CD4-positive, alpha-beta T cell treated with Interleukin-6 for 4 hours (primary cell): ENCODE measurements at regions not wholly inside any gene's neighbourhood (a gene's known extent, or its start where the extent isn't known, plus 50 kb on each side); places are given as distances from the start of the nearest gene placed in this dataset.
A peak's percentile ranks its signal among the peaks of the same experiment; 100 is the strongest.
"Not testable (repeated sequence)": the region's sequence is repeated elsewhere in the genome, so short reads cannot be mapped to it uniquely, and the experiment has no call there.

Experiments
- DNase-seq: peaks from one replicate; pipeline ENCODE4 v3.0.0-alpha.2; 2020; ENCODE audit warnings: mixed read lengths

GRCh38 chr9:33695299-33695698, 100.1 kb upstream of the PRSS3 start:
- no peak for DNase-seq

GRCh38 chr9:33695856-33696255, 99.5 kb upstream of the PRSS3 start:
- DNase-seq, result no peak

GRCh38 chr9:33697171-33697570, 98.2 kb upstream of the PRSS3 start:
- DNase-seq, result no peak

GRCh38 chr9:33698267-33698666, 97.1 kb upstream of the PRSS3 start:
- no peak for DNase-seq

GRCh38 chr9:33700940-33701339, 94.4 kb upstream of the PRSS3 start:
- DNase-seq, result not testable (repeated sequence)

- no peak for DNase-seq
Measured at GRCh38 chr9:33703430-33704102, 91.8 kb upstream of the PRSS3 start.

- not testable (repeated sequence) for DNase-seq
Measured at GRCh38 chr9:33705440-33705839, 89.9 kb upstream of the PRSS3 start.

- DNase-seq, result no peak
Measured at GRCh38 chr9:33708441-33708840, 86.9 kb upstream of the PRSS3 start.

- DNase-seq, result no peak
Measured at GRCh38 chr9:33709269-33709668, 86.1 kb upstream of the PRSS3 start.

- DNase-seq, result not testable (repeated sequence)
Measured at GRCh38 chr9:33711418-33711817, 83.9 kb upstream of the PRSS3 start.

GRCh38 chr9:33714989-33715388, 80.4 kb upstream of the PRSS3 start:
- no peak for DNase-seq

GRCh38 chr9:33718987-33719386, 76.4 kb upstream of the PRSS3 start:
- DNase-seq, result no peak

GRCh38 chr9:33719581-33720374, 75.6 kb upstream of the PRSS3 start:
- DNase-seq, result peak; percentile 39

GRCh38 chr9:33721674-33722358, 73.5 kb upstream of the PRSS3 start:
- peak; percentile 90 for DNase-seq

- no peak for DNase-seq
Measured at GRCh38 chr9:33722359-33722675, 73.0 kb upstream of the PRSS3 start.

GRCh38 chr9:33728613-33729012, 66.7 kb upstream of the PRSS3 start:
- no peak for DNase-seq

GRCh38 chr9:33731142-33731541, 64.2 kb upstream of the PRSS3 start:
- no peak for DNase-seq

- no peak for DNase-seq
Measured at GRCh38 chr9:33731625-33732024, 63.7 kb upstream of the PRSS3 start.

- not testable (repeated sequence) for DNase-seq
Measured at GRCh38 chr9:33734247-33734940, 61.0 kb upstream of the PRSS3 start.

- not testable (repeated sequence) for DNase-seq
Measured at GRCh38 chr9:33734941-33735835, 60.2 kb upstream of the PRSS3 start.

- DNase-seq, result peak; percentile 10
Measured at GRCh38 chr9:33737811-33738606, 57.4 kb upstream of the PRSS3 start.
